Breast epithelium (tissue), 3 donors: ENCODE measurements at regions not wholly inside any gene's neighbourhood (a gene's known extent, or its start where the extent isn't known, plus 50 kb on each side); places are given as distances from the start of the nearest gene placed in this dataset.
"Not testable (repeated sequence)": the region's sequence is repeated elsewhere in the genome, so short reads cannot be mapped to it uniquely, and the experiment has no call there.

Experiments used
- CTCF ChIP-seq, 3 donors: fragments of 450-650 bp; IDR thresholded peaks; one replicate each; pipeline ENCODE4 v1.5.1; 2016 to 2017; ENCODE audit warnings: antibody characterized with exemption in 3 of 3, mild to moderate bottlenecking in 3 of 3, moderate library complexity in 3 of 3
- POLR2A ChIP-seq: fragments of 450-650 bp; IDR thresholded peaks from one replicate; pipeline ENCODE4 v1.6.1; 2016; ENCODE audit warnings: antibody characterized with exemption, mild to moderate bottlenecking, moderate library complexity
- POLR2AphosphoS5 ChIP-seq, 3 donors: sonication (generic); formaldehyde crosslinking; IDR thresholded peaks; one replicate each; pipeline ENCODE4 v1.6.1; 2017; ENCODE audit warnings: antibody characterized with exemption in 3 of 3

GRCh38 chr2:111417026-111417425 is 296.3 kb downstream of the BCL2L11 start:
- TF ChIP-seq CTCF (IDR thresholded peaks at IDR 0.05); POLR2AphosphoS5 (IDR thresholded peaks at IDR 0.05); POLR2A: not testable (repeated sequence)
